ENCODE measurements at regions not wholly inside any gene's neighbourhood (a gene's known extent, or its start where the extent isn't known, plus 50 kb on each side); places are given as distances from the start of the nearest gene placed in this dataset.
A peak's percentile ranks its signal among the peaks of the same experiment; 100 is the strongest.

- Histone ChIP-seq H3K9me3 (no peaks in the 10 kb centered on the region), H3K36me3 (no peaks in the 10 kb centered on the region), H3K4me3 (no peak overlapping the region), H3K27ac (peak overlapping the region; percentile 31 to 43), H3K4me1 (peaks cover 0 to 34% (median 1%) of the 10 kb centered on the region in 4 donors), H3K27me3 (no peaks in the 10 kb centered on the region)
- TF ChIP-seq CTCF (IDR thresholded peaks at IDR 0.05), result no peak
- no peak for DNase-seq
- intact Hi-C loops (cut with DNase I; ENCODE audit: low total_unique reads), result no loop called here
Measured at GRCh38 chr12:19901841-19902240, 462.5 kb downstream of the AEBP2 start.

- H3K27ac ChIP-seq, result peak overlapping the region; percentile 0 to 50
- peaks cover 0 to 40% (median 1%) of the 10 kb centered on the region in 4 donors for H3K4me1 ChIP-seq
- H3K36me3 ChIP-seq, result no peaks in the 10 kb centered on the region
- no peak for DNase-seq
- H3K27me3 ChIP-seq, result no peaks in the 10 kb centered on the region
- H3K9me3 ChIP-seq, result no peaks in the 10 kb centered on the region
- intact Hi-C loops (cut with DNase I; ENCODE audit: low total_unique reads), result no loop called here
- no peak for TF ChIP-seq CTCF (IDR thresholded peaks at IDR 0.05)
- H3K4me3 ChIP-seq, result no peak overlapping the region
Measured at GRCh38 chr12:19904819-19905218, 463.5 kb upstream of the PDE3A start.

GRCh38 chr12:19908830-19909229, 459.5 kb upstream of the PDE3A start:
- intact Hi-C loops (cut with DNase I; ENCODE audit: low total_unique reads), result no loop called here
- no peak for DNase-seq
- no peak for TF ChIP-seq CTCF (IDR thresholded peaks at IDR 0.05)
- H3K27me3 ChIP-seq, result no peaks in the 10 kb centered on the region
- peaks cover 0 to 50% (median 3%) of the 10 kb centered on the region in 4 donors for H3K4me1 ChIP-seq
- no peaks in the 10 kb centered on the region for H3K9me3 ChIP-seq
- peak overlapping the region; percentile 1 to 48 for H3K27ac ChIP-seq
- H3K36me3 ChIP-seq, result no peaks in the 10 kb centered on the region
- H3K4me3 ChIP-seq, result no peak overlapping the region

- intact Hi-C loops (cut with DNase I; ENCODE audit: low total_unique reads), result no loop called here
- DNase-seq, result no peak
- H3K27me3 ChIP-seq, result no peaks in the 10 kb centered on the region
- H3K9me3 ChIP-seq, result no peaks in the 10 kb centered on the region
- no peak overlapping the region for H3K4me3 ChIP-seq
- peaks cover 0 to 50% (median 3%) of the 10 kb centered on the region in 4 donors for H3K4me1 ChIP-seq
- TF ChIP-seq CTCF (IDR thresholded peaks at IDR 0.05), result no peak
- H3K27ac ChIP-seq, result peak overlapping the region; percentile 38 to 48
- no peaks in the 10 kb centered on the region for H3K36me3 ChIP-seq
Measured at GRCh38 chr12:19909418-19909817, 458.9 kb upstream of the PDE3A start.

GRCh38 chr12:19910681-19911080, 457.7 kb upstream of the PDE3A start:
- no peak for DNase-seq
- no peaks in the 10 kb centered on the region for H3K36me3 ChIP-seq
- peak overlapping the region in 1 of 2 donors; percentile 55 for H3K27ac ChIP-seq
- TF ChIP-seq CTCF (IDR thresholded peaks at IDR 0.05), result no peak
- H3K4me1 ChIP-seq, result peaks cover 0 to 60% (median 7%) of the 10 kb centered on the region in 4 donors
- H3K27me3 ChIP-seq, result no peaks in the 10 kb centered on the region
- H3K9me3 ChIP-seq, result no peaks in the 10 kb centered on the region
- no peak overlapping the region for H3K4me3 ChIP-seq
- intact Hi-C loops (cut with DNase I; ENCODE audit: low total_unique reads), result no loop called here

GRCh38 chr12:19912991-19913390, 455.3 kb upstream of the PDE3A start:
- Histone ChIP-seq H3K36me3 (no peaks in the 10 kb centered on the region), H3K4me1 (peaks cover 0 to 72% (median 7%) of the 10 kb centered on the region in 4 donors), H3K4me3 (no peak overlapping the region), H3K27ac (peak overlapping the region in 1 of 2 donors; percentile 25), H3K27me3 (no peaks in the 10 kb centered on the region), H3K9me3 (no peaks in the 10 kb centered on the region)
- intact Hi-C loops (cut with DNase I; ENCODE audit: low total_unique reads), result no loop called here
- no peak for DNase-seq
- no peak for TF ChIP-seq CTCF (IDR thresholded peaks at IDR 0.05)
